ENCODE measurements at regions not wholly inside any gene's neighbourhood (a gene's known extent, or its start where the extent isn't known, plus 50 kb on each side); places are given as distances from the start of the nearest gene placed in this dataset.

GRCh38 chrX:39636481-39636880 is 461.3 kb downstream of the BCOR start:
- peaks cover 16% of the 10 kb centered on the region for H3K9me3 Mint-ChIP-seq (ENCODE audit: low read depth)

DNA sequence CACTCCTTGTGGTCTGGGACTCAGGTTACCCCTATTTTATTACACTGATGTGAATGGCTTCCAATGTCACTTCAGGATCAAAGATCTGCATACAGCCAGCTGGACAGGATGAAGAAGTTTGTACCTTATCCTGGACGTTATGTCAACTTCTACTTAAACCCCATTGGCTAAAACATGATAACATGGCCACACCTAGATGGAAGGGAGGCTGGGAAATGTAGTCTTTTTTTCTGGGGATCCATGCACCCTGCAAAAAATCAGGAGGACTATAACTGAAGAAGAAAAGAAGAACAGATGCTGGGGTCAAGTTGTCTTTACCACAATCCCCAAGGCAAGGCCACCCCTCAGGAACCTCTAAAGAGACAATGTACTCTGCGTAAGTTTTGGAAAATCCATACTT is 459.2 kb downstream of the BCOR start:
- Mint-ChIP-seq H3K4me1 (ENCODE audit: low read depth) (peaks cover 23% of the 10 kb centered on the region), H3K27me3 (no peaks in the 10 kb centered on the region), H3K36me3 (ENCODE audit: insufficient read depth) (no peaks in the 10 kb centered on the region), H3K9me3 (ENCODE audit: low read depth) (peaks cover 14% of the 10 kb centered on the region), H3K27ac (no peak overlapping the region), H3K4me3 (ENCODE audit: low read depth) (no peak overlapping the region)
- no peak for DNase-seq (ENCODE audit: low spot score, unreplicated experiment)
- TF ChIP-seq, protein P1, sequence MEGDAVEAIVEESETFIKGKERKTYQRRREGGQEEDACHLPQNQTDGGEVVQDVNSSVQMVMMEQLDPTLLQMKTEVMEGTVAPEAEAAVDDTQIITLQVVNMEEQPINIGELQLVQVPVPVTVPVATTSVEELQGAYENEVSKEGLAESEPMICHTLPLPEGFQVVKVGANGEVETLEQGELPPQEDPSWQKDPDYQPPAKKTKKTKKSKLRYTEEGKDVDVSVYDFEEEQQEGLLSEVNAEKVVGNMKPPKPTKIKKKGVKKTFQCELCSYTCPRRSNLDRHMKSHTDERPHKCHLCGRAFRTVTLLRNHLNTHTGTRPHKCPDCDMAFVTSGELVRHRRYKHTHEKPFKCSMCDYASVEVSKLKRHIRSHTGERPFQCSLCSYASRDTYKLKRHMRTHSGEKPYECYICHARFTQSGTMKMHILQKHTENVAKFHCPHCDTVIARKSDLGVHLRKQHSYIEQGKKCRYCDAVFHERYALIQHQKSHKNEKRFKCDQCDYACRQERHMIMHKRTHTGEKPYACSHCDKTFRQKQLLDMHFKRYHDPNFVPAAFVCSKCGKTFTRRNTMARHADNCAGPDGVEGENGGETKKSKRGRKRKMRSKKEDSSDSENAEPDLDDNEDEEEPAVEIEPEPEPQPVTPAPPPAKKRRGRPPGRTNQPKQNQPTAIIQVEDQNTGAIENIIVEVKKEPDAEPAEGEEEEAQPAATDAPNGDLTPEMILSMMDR (IDR thresholded peaks at IDR 0.05; ENCODE audit: unreplicated experiment) = no peak

More at GRCh38 chrX:39636481-39636880, 461.3 kb downstream of the BCOR start:
- no peak for DNase-seq (ENCODE audit: low spot score, unreplicated experiment)
- H3K4me3 Mint-ChIP-seq (ENCODE audit: low read depth) = no peak overlapping the region
- no peaks in the 10 kb centered on the region for H3K27me3 Mint-ChIP-seq
- peaks cover 7% of the 10 kb centered on the region for H3K4me1 Mint-ChIP-seq (ENCODE audit: low read depth)
- no peaks in the 10 kb centered on the region for H3K36me3 Mint-ChIP-seq (ENCODE audit: insufficient read depth)
- TF ChIP-seq, protein P1 (IDR thresholded peaks at IDR 0.05; ENCODE audit: unreplicated experiment) = no peak
- H3K27ac Mint-ChIP-seq = no peak overlapping the region

DNA sequence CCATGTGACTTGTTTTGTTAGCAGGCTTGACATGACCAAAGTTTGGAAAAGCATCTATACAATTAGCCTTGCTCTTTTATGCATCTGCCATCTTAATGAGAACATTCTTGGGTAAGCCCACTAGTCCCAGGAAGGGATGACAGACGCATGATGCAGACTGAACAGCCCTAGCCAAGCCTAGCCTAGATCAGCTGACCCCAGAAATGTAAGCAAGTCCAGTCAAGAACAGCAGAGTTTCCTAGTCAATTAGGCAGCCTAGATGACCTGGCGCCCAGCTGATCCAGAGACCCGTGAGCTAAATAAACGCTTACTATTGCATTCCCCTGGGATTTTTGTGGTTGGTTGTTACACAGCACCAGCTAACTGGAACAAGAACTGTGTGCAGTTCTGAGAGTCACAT is 457.9 kb downstream of the BCOR start:
- DNase-seq (ENCODE audit: low spot score, unreplicated experiment) = no peak
- Mint-ChIP-seq H3K4me1 (ENCODE audit: low read depth) (peaks cover 23% of the 10 kb centered on the region), H3K27ac (no peak overlapping the region), H3K4me3 (ENCODE audit: low read depth) (no peak overlapping the region), H3K9me3 (ENCODE audit: low read depth) (peaks cover 13% of the 10 kb centered on the region), H3K27me3 (no peaks in the 10 kb centered on the region), H3K36me3 (ENCODE audit: insufficient read depth) (no peaks in the 10 kb centered on the region)
- TF ChIP-seq, protein P1 (IDR thresholded peaks at IDR 0.05; ENCODE audit: unreplicated experiment) = no peak

DNA sequence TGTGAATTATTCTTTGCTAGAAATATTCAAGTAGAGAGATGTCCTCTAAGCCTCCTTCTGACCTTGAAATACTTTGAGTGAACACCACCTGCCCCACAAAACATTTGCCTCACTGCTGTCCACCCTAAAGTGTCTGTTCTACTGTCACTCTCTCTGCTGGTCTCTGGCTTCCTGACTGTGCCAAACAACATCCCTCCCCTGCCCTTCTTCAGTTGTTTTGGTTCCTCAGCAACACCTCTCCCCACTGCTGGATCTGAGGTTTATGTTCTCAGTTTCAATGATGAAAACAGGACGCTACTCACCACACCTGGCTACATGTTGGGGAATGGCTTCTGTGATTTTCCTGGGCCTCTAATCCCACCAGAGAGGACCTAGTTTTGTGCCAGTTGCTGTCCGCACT is 456.9 kb downstream of the BCOR start:
- no peak for DNase-seq (ENCODE audit: low spot score, unreplicated experiment)
- Mint-ChIP-seq H3K9me3 (ENCODE audit: low read depth) (peaks cover 10% of the 10 kb centered on the region), H3K27me3 (no peaks in the 10 kb centered on the region), H3K36me3 (ENCODE audit: insufficient read depth) (no peaks in the 10 kb centered on the region), H3K27ac (no peak overlapping the region), H3K4me1 (ENCODE audit: low read depth) (peaks cover 23% of the 10 kb centered on the region), H3K4me3 (ENCODE audit: low read depth) (no peak overlapping the region)
- TF ChIP-seq, protein P1 (IDR thresholded peaks at IDR 0.05; ENCODE audit: unreplicated experiment) = no peak

DNA sequence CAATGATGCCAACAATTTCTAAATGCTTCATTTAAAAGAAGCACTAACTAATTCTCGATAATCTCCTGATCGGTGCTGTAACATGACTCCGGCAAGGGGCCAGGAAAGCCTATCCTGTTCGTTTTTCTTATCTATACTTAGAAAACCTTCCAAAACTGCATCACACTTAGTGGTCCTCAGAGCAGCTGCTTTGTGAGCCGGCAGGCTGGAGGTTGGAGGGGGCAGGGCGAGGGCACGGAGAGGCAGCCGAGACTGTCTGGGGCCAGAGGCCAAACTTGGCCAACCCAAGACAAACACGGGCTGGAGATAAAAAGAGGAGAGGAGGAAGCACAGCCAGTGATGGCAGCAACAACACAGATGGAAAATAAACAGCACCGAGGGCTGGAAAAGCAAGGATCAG is 455.7 kb downstream of the BCOR start:
- peak overlapping the region; percentile 5 for H3K27ac Mint-ChIP-seq
- H3K9me3 Mint-ChIP-seq (ENCODE audit: low read depth) = peaks cover 10% of the 10 kb centered on the region
- DNase-seq (ENCODE audit: low spot score, unreplicated experiment) = no peak
- no peak overlapping the region for H3K4me3 Mint-ChIP-seq (ENCODE audit: low read depth)
- H3K4me1 Mint-ChIP-seq (ENCODE audit: low read depth) = peaks cover 23% of the 10 kb centered on the region
- H3K27me3 Mint-ChIP-seq = no peaks in the 10 kb centered on the region
- TF ChIP-seq, protein P1 (IDR thresholded peaks at IDR 0.05; ENCODE audit: unreplicated experiment) = no peak
- no peaks in the 10 kb centered on the region for H3K36me3 Mint-ChIP-seq (ENCODE audit: insufficient read depth)
